AG10803 (cell line): ENCODE measurements at regions not wholly inside any gene's neighbourhood (a gene's known extent, or its start where the extent isn't known, plus 50 kb on each side); places are given as distances from the start of the nearest gene placed in this dataset.

Source experiments
- DNase-seq: peaks from one replicate; pipeline ENCODE4 v3.0.0; 2010; ENCODE audit warnings: low read depth
- H3K4me3 ChIP-seq: 2 replicates; pipeline ENCODE4 v1.5.1; 2011; ENCODE audit warnings: mild to moderate bottlenecking, low read length, control low read depth
- CTCF ChIP-seq: conservative IDR thresholded peaks from 2 replicates; pipeline ENCODE4 v1.5.1; 2011; ENCODE audit warnings: mild to moderate bottlenecking, low read length, control low read depth, inconsistent platforms

- no peak for TF ChIP-seq CTCF
- DNase-seq, result no peak
- H3K4me3 ChIP-seq, result no peak overlapping the region
Measured at GRCh38 chr2:153165021-153165420, 313.5 kb downstream of the RPRM start.

- no peak for DNase-seq
- TF ChIP-seq CTCF, result no peak; the same call in 1 of the 2 replicates
- no peak overlapping the region for H3K4me3 ChIP-seq
Measured at GRCh38 chr2:153163055-153163454, 315.5 kb downstream of the RPRM start.

GRCh38 chr2:153156743-153157142 lies 321.8 kb downstream of the RPRM start:
- no peak for TF ChIP-seq CTCF
- DNase-seq, result no peak
- no peak overlapping the region for H3K4me3 ChIP-seq

- no peak overlapping the region for H3K4me3 ChIP-seq
- DNase-seq, result no peak
- no peak for TF ChIP-seq CTCF
Measured at GRCh38 chr2:153152036-153152435, 326.5 kb downstream of the RPRM start.

- TF ChIP-seq CTCF, result no peak
- no peak for DNase-seq
- no peak overlapping the region for H3K4me3 ChIP-seq
Measured at GRCh38 chr2:153145470-153145978, 333.0 kb downstream of the RPRM start.

GRCh38 chr2:153143540-153143939 lies 335.0 kb downstream of the RPRM start:
- DNase-seq, result no peak
- no peak overlapping the region for H3K4me3 ChIP-seq
- no peak for TF ChIP-seq CTCF

GRCh38 chr2:153140498-153140897 lies 338.1 kb downstream of the RPRM start:
- DNase-seq, result no peak
- TF ChIP-seq CTCF, result no peak
- no peak overlapping the region for H3K4me3 ChIP-seq
